ENCODE measurements at regions not wholly inside any gene's neighbourhood (a gene's known extent, or its start where the extent isn't known, plus 50 kb on each side); places are given as distances from the start of the nearest gene placed in this dataset.
"Not testable (repeated sequence)": the region's sequence is repeated elsewhere in the genome, so short reads cannot be mapped to it uniquely, and the experiment has no call there.

DNA sequence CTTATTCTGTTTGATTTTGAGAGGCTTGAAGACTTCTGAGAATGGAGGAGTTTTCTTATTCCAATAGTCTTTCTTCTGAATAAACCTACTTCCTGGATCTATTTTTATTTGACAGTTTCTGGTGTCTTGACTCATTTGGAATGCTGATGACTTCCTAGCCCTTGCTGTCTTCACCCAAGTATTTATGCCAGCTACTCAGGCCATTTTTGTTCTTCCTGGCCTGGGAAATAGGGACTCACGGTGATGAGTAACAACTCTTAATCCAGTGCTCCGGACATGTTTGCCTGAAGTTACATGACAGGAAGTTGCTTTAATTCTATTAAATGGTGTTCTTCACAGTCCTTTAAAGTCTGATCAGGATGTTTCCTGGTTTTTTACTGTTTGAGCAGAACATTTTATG is 272.1 kb upstream of the EYS start:
- H3K4me3 ChIP-seq (ENCODE audit: low read depth, low read length), result no peak overlapping the region
- no peak for DNase-seq (ENCODE audit: low read depth)
- TF ChIP-seq CTCF (IDR thresholded peaks at IDR 0.05; ENCODE audit: insufficient read depth, low read depth, low read length), result no peak

GRCh38 chr6:65971252-65971651 is 264.2 kb upstream of the EYS start:
- not testable (repeated sequence) for H3K4me3 ChIP-seq (ENCODE audit: low read depth, low read length); DNase-seq (ENCODE audit: low read depth)

DNA sequence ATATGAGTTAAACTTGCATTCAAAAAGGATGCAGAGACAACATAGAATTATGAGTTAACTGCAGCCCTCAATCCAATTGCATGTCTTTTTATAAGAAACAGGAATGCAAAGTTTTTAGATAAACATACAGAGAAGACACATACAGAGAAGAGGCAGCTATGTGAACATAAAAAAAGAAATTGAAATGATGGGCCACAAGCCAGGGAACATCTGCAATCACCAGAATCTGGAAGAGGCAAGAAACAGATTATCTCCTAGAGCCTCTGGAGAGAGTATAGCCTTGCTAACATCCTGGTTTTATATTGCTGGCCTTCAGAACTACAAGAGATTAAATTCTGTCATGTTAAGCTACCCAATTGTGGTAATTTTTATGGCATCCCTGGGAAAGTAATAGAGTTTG is 257.2 kb upstream of the EYS start:
- no peak for DNase-seq (ENCODE audit: low read depth)
- no peak overlapping the region for H3K4me3 ChIP-seq (ENCODE audit: low read depth, low read length)
- TF ChIP-seq CTCF (IDR thresholded peaks at IDR 0.05; ENCODE audit: insufficient read depth, low read depth, low read length), result no peak

DNA sequence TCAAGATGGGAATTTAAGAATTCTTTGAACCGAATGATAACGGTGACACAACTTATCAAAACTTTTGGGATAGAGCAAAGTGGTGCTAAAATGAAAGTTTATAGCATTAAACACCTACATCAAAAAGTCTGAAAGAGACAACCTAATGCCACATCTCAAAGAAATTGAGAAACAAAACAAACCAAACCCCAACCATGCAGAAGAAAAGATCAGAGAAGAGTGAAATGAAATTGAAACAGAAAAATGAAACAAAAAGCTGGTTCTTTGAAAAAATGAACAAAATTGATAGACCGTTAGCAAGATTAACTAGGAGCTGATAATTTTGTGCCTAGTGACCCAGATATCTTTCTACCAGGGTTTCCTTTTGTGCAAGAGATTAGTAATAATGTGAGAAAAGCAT is 248.0 kb upstream of the EYS start:
- TF ChIP-seq CTCF (IDR thresholded peaks at IDR 0.05; ENCODE audit: insufficient read depth, low read depth, low read length), result no peak
- H3K4me3 ChIP-seq (ENCODE audit: low read depth, low read length), result no peak overlapping the region
- no peak for DNase-seq (ENCODE audit: low read depth)

- DNase-seq (ENCODE audit: low read depth), result no peak
- no peak for TF ChIP-seq CTCF (IDR thresholded peaks at IDR 0.05; ENCODE audit: insufficient read depth, low read depth, low read length)
- H3K4me3 ChIP-seq (ENCODE audit: low read depth, low read length), result no peak overlapping the region
Observed at GRCh38 chr6:65948062-65948461, 241.0 kb upstream of the EYS start.

DNA sequence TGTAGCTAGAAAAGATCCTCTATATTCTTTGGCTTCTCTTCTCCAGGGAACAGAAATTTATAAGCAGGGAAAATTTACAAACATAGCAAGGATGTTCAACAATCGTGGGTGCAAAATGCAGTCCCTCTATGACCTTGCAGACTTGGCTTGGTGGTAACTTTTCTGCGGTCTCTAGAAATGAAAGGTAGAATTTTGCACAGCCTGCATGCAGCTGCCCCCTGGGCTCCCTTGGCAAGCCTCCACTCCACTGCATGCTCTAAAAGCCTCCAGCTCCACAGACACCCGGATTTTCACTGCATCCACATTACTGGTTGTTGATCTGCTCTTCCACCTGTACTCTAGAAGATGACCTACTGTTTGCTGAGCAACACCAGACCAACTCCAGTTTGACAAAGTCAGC is 236.5 kb upstream of the EYS start:
- no peak for TF ChIP-seq CTCF (IDR thresholded peaks at IDR 0.05; ENCODE audit: insufficient read depth, low read depth, low read length)
- DNase-seq (ENCODE audit: low read depth), result no peak
- no peak overlapping the region for H3K4me3 ChIP-seq (ENCODE audit: low read depth, low read length)

- no peak for TF ChIP-seq CTCF (IDR thresholded peaks at IDR 0.05; ENCODE audit: insufficient read depth, low read depth, low read length)
- no peak for DNase-seq (ENCODE audit: low read depth)
Observed at GRCh38 chr6:65943051-65943450, 236.0 kb upstream of the EYS start.

More at GRCh38 chr6:65943051-65943450, 236.0 kb upstream of the EYS start:
- H3K4me3 ChIP-seq (ENCODE audit: low read depth, low read length), result no peak overlapping the region
